ENCODE measurements at regions not wholly inside any gene's neighbourhood (a gene's known extent, or its start where the extent isn't known, plus 50 kb on each side); places are given as distances from the start of the nearest gene placed in this dataset.

DNA sequence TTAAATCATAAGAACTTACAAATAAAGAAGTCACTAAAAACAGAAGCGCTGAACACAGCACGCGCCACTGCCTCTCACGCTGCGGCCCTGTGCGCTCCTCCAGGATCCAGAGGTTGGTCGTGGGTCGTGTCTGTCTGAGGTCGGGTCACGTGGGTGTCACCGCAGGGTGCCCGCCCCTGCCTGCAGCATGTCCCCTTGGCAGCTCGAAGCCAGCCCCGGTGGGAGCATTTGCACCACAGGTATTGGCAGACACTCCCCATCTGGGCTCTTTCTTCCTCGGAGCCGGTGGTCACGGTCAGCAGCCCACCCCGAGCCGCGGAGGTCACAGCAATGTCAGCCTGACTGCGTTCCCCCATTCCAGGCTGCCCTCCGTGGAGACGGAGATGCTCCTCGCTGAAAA lies 88.6 kb downstream of the PDGFA start:
- in situ Hi-C loops (cut with MboI; ENCODE audit: low pct_unique_long_range_greater_than_20kb, low sequenced_read_pairs) = no loop called here
- no peak for DNase-seq

DNA sequence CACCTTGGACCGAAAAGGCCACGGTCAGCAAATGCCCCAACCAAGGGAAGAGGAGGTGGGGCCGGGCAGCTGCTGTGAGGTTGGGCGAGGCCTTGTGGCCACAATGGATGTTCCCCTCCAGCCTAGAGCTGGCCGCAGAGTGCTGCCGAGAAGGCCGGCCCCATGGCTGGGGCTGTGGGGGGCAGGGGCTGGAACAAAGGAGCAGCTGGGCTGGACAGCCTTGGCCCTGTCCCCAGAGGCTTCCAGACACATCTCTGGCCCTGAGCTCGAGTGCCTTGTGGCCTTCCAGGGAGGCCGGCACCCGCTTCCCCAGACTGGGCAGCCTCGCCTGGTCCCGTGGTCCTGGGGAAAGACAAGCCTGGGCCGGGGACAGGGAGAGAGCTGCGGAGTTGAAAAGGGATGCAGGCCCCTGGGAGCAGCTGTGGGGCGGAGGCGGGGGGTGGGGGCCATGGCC lies 88.0 kb downstream of the PDGFA start:
- in situ Hi-C loops (cut with MboI; ENCODE audit: low pct_unique_long_range_greater_than_20kb, low sequenced_read_pairs) = no loop called here
- DNase-seq = no peak

DNA sequence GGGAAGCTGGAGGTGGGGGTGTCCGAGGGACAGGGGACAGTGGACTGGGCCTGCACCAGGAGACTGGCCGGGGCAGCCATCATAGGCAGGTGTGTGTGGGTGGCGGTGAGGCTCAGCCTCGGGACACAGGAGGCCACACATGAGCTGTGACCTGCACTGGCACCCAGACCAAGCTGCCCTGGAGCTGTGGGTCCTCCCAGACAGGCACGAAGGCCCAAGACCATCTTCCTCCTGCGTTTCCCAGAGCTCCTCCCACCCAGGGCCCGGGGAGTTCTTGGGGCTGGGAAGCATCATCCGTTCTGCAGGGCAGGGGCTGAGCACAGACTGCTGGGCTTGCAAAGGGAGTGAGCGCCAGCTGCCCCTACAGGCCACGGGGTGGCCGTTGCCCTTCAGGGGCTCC lies 87.4 kb downstream of the PDGFA start:
- DNase-seq = no peak
- in situ Hi-C loops (cut with MboI; ENCODE audit: low pct_unique_long_range_greater_than_20kb, low sequenced_read_pairs) = no loop called here

DNA sequence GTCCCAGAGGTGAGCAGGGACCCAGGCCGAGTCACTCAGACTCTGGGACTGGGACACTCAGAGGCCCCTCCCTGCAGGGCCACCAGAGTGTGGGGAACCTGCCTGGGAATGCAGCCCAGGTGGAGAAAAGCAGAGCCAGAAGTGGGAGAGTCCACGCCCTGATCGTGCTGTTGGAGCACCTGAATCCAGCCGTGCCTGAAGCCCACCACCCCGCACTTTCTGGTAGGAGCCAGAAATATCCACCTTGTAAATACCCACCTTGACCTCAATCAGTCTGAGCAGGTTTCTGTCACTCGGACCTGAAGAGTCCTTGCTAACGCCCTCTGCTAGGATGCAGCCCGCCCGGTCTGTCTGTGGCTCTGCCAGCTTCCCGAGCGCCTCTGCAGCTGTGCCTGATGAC lies 86.7 kb downstream of the PDGFA start:
- in situ Hi-C loops (cut with MboI; ENCODE audit: low pct_unique_long_range_greater_than_20kb, low sequenced_read_pairs) = no loop called here
- no peak for DNase-seq

DNA sequence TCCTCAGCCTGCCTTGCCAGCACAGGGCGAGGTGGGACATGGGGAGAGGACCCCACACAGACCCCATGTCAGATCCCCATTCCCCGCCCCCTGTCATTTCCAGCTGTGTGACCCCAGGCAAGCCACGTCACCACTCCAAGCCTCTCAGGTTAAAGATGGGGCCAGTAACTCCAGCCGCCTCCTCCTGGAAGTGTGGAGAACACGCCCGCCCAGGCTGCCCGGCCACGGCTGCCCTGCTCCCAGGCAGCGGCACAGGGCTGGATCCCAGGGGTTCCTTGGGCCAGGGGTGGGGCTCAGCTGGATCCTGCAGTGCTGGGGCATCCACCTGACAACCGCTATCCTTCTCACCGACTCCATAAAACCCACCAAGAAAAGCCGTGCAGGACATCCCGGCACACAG lies 86.1 kb downstream of the PDGFA start:
- DNase-seq = no peak
- in situ Hi-C loops (cut with MboI; ENCODE audit: low pct_unique_long_range_greater_than_20kb, low sequenced_read_pairs) = no loop called here

DNA sequence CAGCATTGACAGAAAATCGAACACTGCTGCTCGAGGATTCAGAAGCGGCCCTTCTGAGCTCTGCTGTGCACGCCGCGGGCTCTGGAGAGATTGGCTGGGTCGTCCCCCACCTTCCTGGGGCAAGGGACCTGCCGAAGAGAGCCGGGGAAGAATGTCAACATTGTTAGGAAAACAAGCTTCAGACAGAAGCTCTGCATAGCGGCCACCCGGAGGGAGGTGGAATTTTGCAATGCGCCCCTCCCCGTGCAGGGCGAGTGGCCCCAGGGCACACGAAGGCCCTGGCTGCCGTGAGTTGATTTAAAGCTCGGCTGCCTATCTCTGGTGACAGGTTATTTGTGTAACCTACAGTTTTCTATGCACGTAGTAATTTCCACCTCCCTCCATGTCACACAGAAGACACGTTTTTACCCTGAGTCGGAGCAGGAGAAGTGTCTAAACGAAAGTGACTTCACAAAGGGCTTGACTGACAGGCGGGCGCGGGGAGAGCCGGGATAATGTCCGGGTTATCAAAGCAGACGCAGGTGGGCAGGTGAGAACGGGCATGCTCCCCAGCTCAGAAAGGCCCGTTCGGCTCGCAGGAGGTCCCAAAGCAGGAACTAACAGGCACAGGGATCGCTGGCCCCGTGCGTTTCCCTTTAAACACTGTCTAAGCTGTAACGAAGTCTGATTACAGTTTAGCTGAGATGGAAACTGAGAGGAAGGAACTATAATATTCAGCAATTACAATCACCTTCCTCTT lies 84.6 kb downstream of the PDGFA start:
- DNase-seq = no peak

DNA sequence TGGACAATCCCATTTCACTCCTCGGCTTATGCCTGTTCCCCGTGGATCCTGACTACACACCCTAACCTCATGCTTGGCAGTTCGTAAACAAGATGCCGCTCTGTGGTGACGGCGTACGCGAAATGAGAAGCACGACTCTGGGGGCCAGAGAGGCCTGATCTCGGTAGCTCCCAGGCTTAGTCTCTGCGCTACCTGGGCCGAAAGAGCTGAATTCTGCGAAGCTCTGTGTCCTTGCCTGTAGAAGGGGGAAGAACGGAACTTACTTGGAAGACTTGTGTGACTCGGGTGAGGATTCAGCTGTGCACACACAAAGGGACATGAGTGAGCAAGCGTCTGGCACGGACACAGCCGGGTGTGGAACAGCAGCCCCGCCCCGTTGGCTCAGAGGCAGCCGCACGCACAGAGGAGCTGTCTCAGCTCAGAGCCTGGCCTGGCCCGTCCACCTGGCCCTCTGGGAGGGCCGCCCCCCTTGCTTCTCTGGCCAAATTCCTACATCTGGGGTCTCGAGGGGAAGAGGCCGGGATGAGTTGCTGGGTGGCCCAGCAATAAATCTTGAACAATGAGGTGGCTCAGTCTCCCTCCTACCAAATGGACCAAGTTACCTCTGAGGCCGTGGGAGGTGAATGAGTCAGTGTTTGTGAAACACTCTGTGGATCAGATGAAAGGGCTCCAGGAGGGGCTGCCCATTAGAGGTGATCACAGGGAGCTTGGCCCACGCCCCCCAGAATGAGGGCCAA lies 83.8 kb downstream of the PDGFA start:
- in situ Hi-C loops (cut with MboI; ENCODE audit: low pct_unique_long_range_greater_than_20kb, low sequenced_read_pairs) = no loop called here
- DNase-seq = no peak

More for the DNA sequence above, 84.6 kb downstream of the PDGFA start:
- in situ Hi-C loops (cut with MboI; ENCODE audit: low pct_unique_long_range_greater_than_20kb, low sequenced_read_pairs) = no loop called here

DNA sequence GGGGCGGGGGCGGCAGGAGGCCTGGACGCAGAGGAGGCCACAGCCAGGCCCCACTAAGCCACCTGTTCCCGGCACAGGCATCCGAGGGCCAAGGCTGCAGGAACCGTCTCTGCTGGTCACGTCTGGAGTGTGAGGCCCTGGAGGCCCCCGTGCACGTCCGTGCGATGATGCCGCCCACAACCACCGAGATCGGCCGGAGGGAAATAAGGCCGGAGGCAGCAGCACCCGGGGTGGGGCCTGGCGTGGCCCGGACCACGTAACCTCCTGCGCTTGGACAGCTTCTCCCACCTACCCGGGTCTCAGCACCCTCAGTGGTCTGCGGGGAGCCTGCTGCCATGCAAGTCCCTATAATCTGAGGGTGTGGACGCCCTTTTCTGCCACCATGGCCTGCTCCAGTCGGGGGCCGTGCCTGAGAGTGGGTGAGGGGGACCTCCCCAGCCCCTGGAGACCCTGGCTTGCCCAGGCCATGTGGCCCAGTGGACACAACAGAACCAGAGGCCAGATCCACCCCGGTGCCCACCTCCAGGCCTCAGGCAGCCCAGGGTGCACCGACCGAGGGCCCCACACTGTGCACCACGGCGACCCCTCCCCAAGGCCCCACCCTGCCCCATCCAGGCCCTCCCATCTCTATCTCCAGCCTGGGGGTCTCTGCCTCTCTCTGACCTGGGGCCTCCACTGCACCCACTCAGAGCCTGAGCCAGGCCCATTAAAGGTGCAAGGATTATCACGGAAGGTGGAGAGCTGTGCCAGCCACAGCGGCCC lies 83.1 kb downstream of the PDGFA start:
- in situ Hi-C loops (cut with MboI; ENCODE audit: low pct_unique_long_range_greater_than_20kb, low sequenced_read_pairs) = no loop called here
- no peak for DNase-seq

DNA sequence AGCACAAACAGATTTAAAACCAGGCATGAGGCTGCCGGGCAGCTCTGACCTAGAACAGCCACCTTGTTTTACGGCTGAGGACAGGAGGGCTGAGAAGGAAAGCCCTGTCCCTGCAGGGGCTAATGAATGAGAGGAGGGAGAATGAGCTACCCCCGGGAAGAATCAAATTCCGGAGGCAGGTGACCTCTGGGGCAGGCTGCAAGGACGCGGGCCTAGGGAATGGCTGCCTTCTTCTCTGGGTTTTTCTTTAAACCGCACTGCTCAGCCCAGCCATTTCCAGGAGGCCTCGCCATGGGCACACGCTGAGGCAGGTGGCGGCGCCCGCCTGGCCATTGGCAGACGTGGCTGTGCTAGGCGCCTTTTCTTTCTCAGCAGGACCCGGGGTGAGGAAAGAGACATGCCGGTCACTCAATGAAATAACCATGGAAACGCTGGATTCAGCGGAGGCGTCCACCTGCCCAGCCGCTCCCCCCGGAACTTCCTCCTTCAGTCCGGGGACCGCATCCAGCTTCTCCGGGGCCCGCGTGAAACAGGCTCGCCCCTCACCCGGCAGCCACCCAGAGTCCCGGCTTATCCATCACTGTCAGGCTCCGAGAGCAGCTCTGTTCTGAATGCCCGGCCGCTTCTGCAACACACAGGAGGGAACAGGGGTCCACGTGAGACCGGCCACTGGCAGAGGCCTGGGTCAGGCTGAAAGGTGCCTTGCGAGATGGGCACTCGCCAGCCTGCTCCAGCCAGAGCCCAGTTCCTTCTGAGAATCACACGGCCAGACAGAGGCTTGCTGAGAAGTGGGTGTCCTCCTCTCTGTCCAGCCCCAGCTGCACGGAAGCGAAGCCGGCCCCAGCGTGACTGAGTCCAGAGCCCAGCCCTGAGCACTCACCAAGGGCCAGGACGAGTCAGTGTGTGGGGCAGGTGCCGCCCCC lies 82.1 kb downstream of the PDGFA start:
- in situ Hi-C loops (cut with MboI; ENCODE audit: low pct_unique_long_range_greater_than_20kb, low sequenced_read_pairs) = no loop called here
- no peak for DNase-seq

DNA sequence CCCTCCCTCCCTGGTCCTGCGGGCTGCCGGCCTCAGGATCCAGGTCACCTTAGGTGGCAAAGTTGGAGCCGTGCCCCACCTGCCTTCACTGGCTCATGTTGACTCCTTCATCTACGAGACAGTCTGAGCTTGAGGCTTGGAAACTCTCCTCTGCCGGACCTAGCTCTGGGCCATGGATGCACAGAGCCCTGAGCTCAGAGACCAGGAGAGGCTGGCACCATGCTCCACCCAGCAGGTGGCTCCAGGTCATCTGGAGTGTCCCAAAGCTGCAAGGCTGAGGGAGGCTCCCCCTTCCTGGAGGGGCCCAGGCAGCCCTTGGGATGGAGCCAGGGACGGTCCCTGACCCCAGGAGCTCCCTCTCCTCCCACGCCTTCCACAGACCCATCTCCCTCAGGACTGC lies 81.3 kb downstream of the PDGFA start:
- DNase-seq = no peak
- in situ Hi-C loops (cut with MboI; ENCODE audit: low pct_unique_long_range_greater_than_20kb, low sequenced_read_pairs) = no loop called here

DNA sequence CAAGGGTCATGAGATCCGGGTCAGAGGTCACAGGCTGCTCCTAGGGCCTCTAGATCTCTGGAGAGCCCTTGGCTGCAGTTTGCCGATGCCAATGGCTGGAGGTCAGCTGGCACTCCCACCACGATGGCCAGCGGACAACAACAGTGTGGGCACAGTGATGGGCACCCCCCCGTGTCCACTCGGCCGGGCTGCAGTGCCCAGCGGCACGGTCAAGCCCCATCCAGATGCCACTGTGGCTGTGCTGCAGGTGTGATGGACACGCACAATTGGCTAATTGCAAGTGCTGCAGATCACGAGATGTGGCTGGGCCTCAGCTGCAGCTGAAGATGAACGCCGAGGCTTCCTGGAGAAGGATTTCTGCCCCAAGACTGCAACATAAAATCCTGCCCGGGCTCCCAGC lies 80.7 kb downstream of the PDGFA start:
- DNase-seq = no peak
- in situ Hi-C loops (cut with MboI; ENCODE audit: low pct_unique_long_range_greater_than_20kb, low sequenced_read_pairs) = no loop called here

DNA sequence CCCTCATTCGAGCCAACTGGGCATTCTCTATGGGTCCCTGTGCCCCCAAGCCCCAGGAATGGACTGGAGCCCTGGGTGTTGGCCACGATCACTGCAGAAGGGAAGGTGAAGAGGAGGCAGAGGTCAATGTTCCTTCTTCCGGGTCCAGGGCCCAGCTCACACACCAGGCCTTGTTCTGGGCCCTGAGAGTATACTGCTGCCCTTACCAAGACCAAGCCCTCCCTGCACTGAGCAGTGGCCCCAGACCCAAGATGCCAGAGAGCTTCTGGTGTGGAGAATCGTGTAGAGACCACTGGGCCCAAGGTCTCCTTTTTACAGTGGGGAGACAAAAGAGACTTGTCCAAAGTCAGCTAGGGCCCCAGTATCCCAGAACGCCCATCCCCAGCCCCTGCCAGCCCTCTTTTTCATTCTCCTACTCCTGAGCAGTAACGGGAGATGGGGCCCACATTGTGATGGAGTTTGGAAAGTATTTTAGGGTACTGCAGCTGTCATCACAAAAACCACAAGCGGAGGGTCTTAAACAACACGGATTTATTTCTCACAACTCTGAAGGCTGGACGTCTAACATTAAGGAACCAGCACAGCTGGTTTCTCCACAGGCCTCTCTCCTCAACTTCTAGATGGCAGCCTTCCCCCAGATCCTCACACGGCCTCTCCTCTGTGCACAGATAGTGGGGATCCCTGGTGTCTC lies 79.4 kb downstream of the PDGFA start:
- DNase-seq = no peak
- in situ Hi-C loops (cut with MboI; ENCODE audit: low pct_unique_long_range_greater_than_20kb, low sequenced_read_pairs) = no loop called here

DNA sequence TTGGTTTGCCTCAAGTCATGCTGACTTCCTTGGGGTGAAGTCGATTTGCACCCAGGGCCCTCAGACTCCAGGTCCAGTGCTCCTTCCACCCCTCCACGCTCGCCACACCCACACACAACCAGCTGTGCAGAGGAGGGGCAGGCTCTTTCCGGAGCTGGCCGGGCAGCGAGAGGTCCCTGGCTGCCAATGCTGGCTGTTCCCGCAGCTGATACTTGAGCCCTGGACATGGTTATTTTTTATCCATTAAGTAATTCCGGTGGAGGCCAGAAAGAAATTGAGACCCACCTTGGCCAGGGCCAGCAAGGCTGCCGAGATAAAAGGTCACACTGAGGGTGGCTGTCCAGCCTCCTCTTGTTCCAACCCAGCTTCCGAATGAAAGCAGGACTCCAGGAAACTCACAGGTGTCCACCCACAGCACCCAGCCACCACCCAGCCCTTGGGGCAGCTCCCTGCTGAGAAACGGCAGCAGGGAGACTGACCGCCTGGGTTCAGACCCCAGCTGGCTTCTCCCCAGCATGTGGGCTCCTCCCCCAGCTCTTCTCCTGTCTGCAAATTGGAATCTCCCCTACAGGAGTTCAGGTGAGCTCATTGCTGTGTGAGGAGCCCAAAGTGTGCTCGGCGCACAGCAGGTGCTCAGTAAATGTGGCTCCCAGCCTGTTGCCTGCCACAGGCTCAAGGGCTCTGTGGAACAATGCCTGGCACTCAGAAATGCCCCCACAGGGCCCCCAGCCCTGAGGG lies 77.8 kb downstream of the PDGFA start:
- DNase-seq = no peak
- in situ Hi-C loops (cut with MboI; ENCODE audit: low pct_unique_long_range_greater_than_20kb, low sequenced_read_pairs) = no loop called here

DNA sequence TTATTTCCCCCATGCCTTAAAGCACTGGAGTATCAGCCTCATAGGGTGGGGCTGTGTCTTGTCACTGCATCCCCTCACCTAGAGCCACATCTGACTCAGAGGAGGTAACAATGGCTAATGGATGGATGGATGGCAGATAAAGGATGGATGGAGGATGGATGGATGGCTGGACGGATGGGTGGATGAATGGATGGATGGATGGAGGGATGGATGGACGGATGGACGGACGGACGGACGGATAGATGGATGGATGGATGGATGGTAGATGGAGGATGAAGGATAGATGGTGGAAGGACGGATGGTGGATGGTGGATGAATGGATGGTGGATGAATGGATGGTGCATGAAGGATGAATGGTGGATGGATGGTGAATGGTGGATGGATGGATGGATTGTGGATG lies 77.2 kb downstream of the PDGFA start:
- in situ Hi-C loops (cut with MboI; ENCODE audit: low pct_unique_long_range_greater_than_20kb, low sequenced_read_pairs) = no loop called here
- DNase-seq = no peak

DNA sequence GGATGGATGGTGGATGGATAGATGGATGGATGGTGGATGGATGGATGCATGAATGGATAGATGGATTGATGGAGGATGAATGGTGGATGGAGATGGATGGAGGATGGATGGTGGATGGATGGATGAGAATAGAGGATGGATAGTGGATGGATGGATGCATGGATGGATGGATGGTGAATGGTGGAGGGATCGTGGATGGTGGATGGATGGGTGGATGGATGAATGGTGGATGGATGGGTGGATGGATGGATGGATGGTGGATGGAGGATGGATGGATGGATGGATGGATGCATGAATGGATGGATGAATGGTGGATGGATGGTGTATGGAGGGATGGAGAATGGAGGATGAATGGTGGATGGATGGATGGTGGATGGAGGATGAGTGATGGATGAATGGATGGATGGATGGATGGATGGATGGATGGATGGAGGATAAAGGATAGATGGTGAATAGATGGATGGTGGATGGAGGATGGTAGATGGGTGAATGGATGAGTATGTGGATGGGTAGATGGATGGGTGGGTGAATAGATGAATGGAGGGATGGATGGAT lies 76.3 kb downstream of the PDGFA start:
- in situ Hi-C loops (cut with MboI; ENCODE audit: low pct_unique_long_range_greater_than_20kb, low sequenced_read_pairs) = no loop called here
- DNase-seq = no peak

DNA sequence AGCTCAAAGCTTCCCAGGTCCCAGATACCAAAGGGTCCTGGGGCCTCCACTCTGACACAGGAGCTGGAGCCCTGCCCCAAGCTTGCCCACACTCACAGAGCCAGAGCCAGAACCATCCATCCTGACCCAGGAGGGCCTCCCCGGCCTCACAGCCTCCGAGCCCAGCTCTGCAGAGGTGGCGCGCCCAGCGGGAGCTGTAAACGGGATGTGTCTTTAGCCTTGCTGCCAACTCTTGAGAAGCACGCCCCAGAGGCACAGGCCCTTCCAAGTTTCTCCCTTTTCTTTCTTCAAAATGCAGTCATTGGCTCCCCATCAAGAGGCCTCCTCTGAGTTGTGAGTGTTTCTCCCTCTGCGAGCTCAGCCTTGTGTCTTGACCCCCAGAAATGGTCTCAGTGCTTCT lies 75.0 kb downstream of the PDGFA start:
- in situ Hi-C loops (cut with MboI; ENCODE audit: low pct_unique_long_range_greater_than_20kb, low sequenced_read_pairs) = no loop called here
- no peak for DNase-seq

DNA sequence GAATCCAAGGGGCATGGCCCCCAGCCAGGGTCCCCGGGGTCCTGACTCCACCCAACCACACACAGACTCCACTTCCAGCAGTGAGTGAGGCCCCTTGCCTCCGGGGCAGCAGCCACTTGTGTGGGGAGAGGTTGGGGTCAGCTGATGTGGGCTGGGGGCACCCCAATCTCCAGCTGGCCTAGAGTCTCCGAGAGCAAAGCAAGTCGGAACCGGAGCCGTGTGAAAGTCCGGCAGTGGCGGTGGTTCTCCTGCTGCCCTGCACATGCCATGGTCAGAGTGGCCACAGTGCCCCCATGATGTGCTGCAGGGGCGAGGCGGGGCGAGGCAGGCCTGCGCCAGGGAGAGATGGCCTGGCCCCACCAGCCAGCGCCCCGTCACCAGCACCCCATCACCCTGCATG lies 74.6 kb downstream of the PDGFA start:
- DNase-seq = no peak
- in situ Hi-C loops (cut with MboI; ENCODE audit: low pct_unique_long_range_greater_than_20kb, low sequenced_read_pairs) = no loop called here

Data from KBM-7 (cell line).